Tibial artery (tissue), 4 donors: ENCODE measurements at regions not wholly inside any gene's neighbourhood (a gene's known extent, or its start where the extent isn't known, plus 50 kb on each side); places are given as distances from the start of the nearest gene placed in this dataset.

Source experiments
- DNase-seq, 2 donors: peaks; one replicate each; pipeline ENCODE4 v3.0.0-alpha.2; 2019
- H3K27ac ChIP-seq, 2 donors: fragments of 200-600 bp; sonication (generic) in 1 of 2; 1 replicate in 1 of 2; 2 replicates in 1 of 2; pipeline ENCODE4 v1.5.1; 2018 to 2019; ENCODE audit warnings: mild to moderate bottlenecking in 1 of 2
- H3K27me3 ChIP-seq, 2 donors: fragments of 200-600 bp; sonication (generic) in 1 of 2; one replicate each; pipeline versions ENCODE4 v1.5.1 to v1.6.0; 2016 to 2019
- H3K36me3 ChIP-seq, 3 donors: fragments of 200-600 bp; sonication (generic) in 2 of 3; one replicate each; pipeline ENCODE4 v1.5.1; 2016 to 2019; ENCODE audit warnings: mild to moderate bottlenecking in 2 of 3
- H3K4me1 ChIP-seq, 4 donors: fragments of 200-600 bp; sonication (generic) in 2 of 4; 1 replicate in 3 of 4; 2 replicates in 1 of 4; pipeline ENCODE4 v1.5.1; 2016 to 2019
- H3K4me3 ChIP-seq, 2 donors: fragments of 200-600 bp; sonication (generic) in 1 of 2; 1 replicate in 1 of 2; 2 replicates in 1 of 2; pipeline ENCODE4 v1.5.1; 2018 to 2019; ENCODE audit warnings: mild to moderate bottlenecking in 2 of 2
- H3K9me3 ChIP-seq, 3 donors: fragments of 200-600 bp; sonication (generic) in 1 of 3; one replicate each; pipeline ENCODE4 v1.5.1; 2016 to 2019
- CTCF ChIP-seq, 2 experiments: fragments of 200-600 bp in 1 of 2; fragments of 450-650 bp in 1 of 2; IDR thresholded peaks; one replicate each; pipeline ENCODE4 v1.5.1; 2017 to 2019; ENCODE audit warnings: antibody characterized with exemption in 2 of 2, mild to moderate bottlenecking in 1 of 2, moderate library complexity in 1 of 2
- intact Hi-C: fragments of 100-400 bp; cut with DNase I; formaldehyde crosslinking; loops from one replicate; pipeline ENCODE4 v1.15.0; 2023; ENCODE audit warnings: low total_unique reads

GRCh38 chr12:38016602-38017001 lies 300.0 kb upstream of the ALG10B start:
- no peak overlapping the region for H3K27ac ChIP-seq
- no peak for TF ChIP-seq CTCF (IDR thresholded peaks at IDR 0.05)
- H3K27me3 ChIP-seq: no peaks in the 10 kb centered on the region
- no peak for DNase-seq
- intact Hi-C loops: no loop called here
- H3K36me3 ChIP-seq: no peaks in the 10 kb centered on the region
- H3K9me3 ChIP-seq: peaks cover 0 to 20% (median 15%) of the 10 kb centered on the region in 3 donors
- H3K4me3 ChIP-seq: no peak overlapping the region
- H3K4me1 ChIP-seq: no peaks in the 10 kb centered on the region

- Histone ChIP-seq H3K4me3 (no peak overlapping the region), H3K36me3 (no peaks in the 10 kb centered on the region), H3K9me3 (peaks cover 4 to 34% (median 18%) of the 10 kb centered on the region in 3 donors), H3K27me3 (no peaks in the 10 kb centered on the region), H3K27ac (no peak overlapping the region), H3K4me1 (no peaks in the 10 kb centered on the region)
- intact Hi-C loops: no loop called here
- TF ChIP-seq CTCF (IDR thresholded peaks at IDR 0.05): no peak
- DNase-seq: no peak
Measured at GRCh38 chr12:38025916-38026315, 290.7 kb upstream of the ALG10B start.

GRCh38 chr12:38053113-38053512 lies 263.5 kb upstream of the ALG10B start:
- DNase-seq: no peak
- Histone ChIP-seq H3K4me3 (no peak overlapping the region), H3K4me1 (no peaks in the 10 kb centered on the region), H3K27ac (no peak overlapping the region), H3K36me3 (no peaks in the 10 kb centered on the region), H3K27me3 (no peaks in the 10 kb centered on the region), H3K9me3 (peaks cover 0 to 22% (median 0%) of the 10 kb centered on the region in 3 donors)
- no peak for TF ChIP-seq CTCF (IDR thresholded peaks at IDR 0.05)
- intact Hi-C loops: no loop called here

- Histone ChIP-seq H3K4me3 (no peak overlapping the region), H3K27me3 (no peaks in the 10 kb centered on the region), H3K36me3 (no peaks in the 10 kb centered on the region), H3K4me1 (no peaks in the 10 kb centered on the region), H3K9me3 (peaks cover 0 to 17% (median 0%) of the 10 kb centered on the region in 3 donors), H3K27ac (no peak overlapping the region)
- no peak for DNase-seq
- TF ChIP-seq CTCF (IDR thresholded peaks at IDR 0.05): no peak
- intact Hi-C loops: no loop called here
Measured at GRCh38 chr12:38053655-38054464, 262.7 kb upstream of the ALG10B start.

GRCh38 chr12:38056701-38057689 lies 259.6 kb upstream of the ALG10B start:
- DNase-seq: no peak
- no peaks in the 10 kb centered on the region for H3K4me1 ChIP-seq
- no peak overlapping the region for H3K4me3 ChIP-seq

More at GRCh38 chr12:38056701-38057689, 259.6 kb upstream of the ALG10B start:
- peaks cover 0 to 16% (median 0%) of the 10 kb centered on the region in 3 donors for H3K9me3 ChIP-seq
- TF ChIP-seq CTCF (IDR thresholded peaks at IDR 0.05): no peak
- H3K27ac ChIP-seq: no peak overlapping the region
- intact Hi-C loops: no loop called here
- no peaks in the 10 kb centered on the region for H3K36me3 ChIP-seq
- H3K27me3 ChIP-seq: no peaks in the 10 kb centered on the region
